ENCODE measurements at regions not wholly inside any gene's neighbourhood (a gene's known extent, or its start where the extent isn't known, plus 50 kb on each side); places are given as distances from the start of the nearest gene placed in this dataset.

DNA sequence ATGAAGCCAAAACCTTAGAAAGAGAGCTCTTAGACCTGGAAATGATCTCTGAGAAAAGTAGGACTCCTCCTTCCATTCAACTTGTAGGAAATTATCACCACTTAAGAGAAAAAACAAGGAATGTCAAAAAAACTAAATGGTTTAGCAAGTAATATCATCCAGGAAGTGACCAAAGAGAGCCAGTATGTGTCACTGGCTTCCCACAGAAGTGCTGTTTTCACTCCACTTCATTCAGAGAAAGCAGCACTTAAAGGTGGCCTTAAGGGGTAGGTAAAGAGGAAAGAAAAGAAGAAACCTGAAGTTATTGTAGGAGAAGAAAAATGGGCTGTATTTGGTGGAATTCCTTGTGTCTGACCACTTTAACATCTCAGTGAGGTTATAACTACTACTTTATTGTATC, 414.4 kb upstream of the ETAA1 start:
- DNase-seq = no peak

DNA sequence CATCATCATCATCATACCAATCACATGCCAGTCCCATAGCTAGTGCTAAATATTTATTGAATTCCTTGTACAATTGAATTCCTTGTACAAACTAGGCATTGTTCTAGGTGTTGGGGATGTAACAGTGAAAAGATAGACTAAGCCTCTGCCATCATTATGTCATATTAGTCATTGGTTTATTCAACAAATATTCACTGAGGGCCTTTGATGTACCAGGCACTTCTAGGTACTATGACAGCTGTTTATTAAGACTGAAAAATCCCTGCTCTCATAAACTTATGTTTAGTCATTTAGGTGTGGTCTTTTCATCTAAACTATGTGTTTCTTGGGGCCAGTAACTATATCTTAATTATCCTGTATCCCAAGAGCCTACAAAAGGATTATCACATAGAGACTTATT, 412.3 kb upstream of the ETAA1 start:
- no peak for DNase-seq

DNA sequence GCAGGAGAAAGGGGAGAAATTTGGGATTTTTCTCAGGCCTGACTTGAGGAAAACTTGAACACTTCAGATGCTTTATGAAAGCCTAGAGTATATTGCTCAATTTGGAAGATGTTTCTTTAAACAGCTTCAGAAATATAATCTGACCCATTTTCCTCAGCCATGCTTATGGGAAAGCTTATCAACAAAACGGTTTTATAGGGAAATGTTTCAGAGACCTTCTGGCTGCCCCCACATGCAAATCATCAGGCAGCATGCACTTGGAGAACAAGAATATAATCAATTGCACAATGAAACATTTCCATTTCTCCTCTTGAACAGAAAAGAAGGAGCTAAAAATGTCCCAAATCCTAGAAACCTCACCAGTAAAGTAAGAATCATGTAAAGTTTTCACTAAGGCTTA, 411.2 kb upstream of the ETAA1 start:
- no peak for DNase-seq

DNA sequence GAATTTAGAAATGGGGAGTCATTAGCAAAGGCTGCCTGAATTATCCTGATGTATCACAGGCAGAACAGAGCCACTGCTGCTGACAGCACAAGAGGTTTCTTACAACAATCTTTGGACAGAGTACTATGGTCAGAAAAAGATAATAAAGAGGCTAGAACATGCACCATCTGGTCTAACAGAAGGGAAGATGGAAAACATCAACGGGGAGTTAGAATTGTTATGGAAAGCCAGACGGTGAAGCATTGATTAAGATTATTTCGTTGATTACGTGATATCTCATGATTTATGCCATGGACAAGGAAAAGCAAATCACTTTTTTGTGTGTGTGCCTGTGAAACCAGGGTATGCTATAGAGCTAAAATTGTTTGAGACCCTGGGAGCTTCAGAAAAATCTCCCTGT, 409.4 kb upstream of the ETAA1 start:
- no peak for DNase-seq

DNA sequence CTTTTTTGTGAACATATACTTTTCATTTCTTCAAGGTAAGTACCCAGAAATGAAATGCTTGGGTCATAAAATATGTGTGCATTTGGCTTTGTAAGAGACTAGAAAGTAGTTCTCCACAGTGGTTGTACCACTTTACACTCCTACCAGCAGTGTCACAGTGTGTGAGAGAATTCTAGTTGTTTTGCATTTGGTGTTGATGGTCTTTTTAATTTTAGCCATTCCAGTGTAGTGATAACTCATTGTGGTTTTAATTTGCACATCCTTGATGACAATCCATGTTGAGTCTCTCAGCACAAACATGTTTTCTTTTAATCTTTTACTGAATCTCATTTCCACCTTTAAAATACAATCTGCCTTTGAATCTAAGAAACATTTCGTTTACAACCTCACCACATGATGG, 402.5 kb upstream of the ETAA1 start:
- no peak for DNase-seq

DNA sequence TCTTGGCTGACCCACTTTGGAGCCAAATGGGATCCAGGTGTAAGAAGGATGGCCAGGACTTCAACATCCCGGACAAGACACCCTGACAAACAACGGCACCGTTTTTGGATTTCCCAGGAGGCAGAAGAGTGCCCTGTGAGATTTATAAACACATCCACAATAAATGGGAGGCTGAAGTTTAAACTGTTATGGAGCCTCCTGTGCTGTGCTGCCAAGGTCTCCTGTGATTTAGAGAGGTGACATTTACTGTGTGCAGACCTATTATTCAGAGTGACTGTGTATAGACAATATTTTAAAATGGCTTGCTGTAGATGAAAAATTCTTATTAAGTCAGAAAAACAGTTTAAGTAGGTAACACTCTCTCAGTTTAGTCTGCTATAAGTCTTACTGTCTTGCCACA, 401.5 kb upstream of the ETAA1 start:
- DNase-seq = no peak

DNA sequence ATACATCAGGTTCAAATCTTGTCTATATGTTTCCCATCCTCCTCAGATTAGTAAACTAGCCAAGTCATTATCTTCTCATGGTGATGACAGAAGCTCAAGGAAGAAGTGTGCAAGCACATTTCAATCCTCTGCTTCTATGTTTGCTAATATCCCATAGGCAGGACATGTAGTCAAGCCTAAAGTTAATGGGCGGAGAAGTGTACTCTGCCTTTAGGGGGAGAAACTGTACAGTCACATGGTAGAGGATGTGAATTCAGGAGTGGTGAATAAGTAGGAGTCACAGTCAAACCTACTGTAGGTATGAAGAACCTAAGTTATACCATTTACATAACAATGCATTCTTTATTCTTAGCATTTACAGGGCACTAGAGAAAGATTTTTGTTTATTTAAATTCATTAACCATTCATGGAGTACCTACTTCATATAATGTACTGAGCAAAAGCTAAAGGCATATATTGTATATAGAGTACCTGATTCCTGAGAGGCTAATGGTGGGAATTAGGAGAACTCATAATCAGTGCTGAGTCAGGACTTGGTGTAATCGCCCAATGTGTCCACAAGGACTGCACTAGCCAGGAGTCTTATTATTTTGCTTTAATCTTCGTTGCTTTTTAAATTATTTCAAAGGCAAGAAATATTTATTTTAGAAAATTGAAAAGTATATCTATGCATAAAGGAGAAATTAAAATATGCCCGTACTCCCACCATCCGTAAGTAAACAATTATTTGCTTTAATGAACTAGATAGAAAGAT, 394.3 kb upstream of the ETAA1 start:
- no peak for DNase-seq

DNA sequence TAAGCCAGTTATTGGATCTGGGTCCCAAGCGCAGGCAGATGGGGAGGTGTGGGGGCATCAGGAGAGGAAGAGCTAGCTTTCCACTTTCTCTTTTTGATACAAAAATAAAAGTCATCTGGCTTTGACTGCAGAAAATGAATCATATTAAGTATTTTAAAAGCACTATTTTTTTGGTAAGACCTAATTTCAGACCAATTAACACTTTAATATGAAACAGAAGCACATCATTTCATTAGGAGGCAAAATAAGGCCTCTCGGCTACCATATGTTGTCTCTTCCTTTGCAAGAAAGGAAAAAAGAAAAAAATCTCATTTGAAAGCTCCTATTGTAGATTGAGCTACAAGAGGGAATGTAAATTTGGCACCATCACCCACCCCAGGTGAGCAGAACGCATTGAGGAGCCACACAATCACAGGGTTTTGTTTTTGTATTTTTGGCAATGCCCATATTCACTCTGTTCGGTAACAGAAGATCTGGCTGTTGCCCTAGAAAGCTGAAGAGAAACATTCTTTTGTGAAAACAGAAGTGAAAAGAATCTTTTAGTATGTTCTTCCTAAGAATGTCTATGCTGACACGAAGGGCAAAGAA, 390.7 kb upstream of the ETAA1 start:
- DNase-seq = no peak

DNA sequence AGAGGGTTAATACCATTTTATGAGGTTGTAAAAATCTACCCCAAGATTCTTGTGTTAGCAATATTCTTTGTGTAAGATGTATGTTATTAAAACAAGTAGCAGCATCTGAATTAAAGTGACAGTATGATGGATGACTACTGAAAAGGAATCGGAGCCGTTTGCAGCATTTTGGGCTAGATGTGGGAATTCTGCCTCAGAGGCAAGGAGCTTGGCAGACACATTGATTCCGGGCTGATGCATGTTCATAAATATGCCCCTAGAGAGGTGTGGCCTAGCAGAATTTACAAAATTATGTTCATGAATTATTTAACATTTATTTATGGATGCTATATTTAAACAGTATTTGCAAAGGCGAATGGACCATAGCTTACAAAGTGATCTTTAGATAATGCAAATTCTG, 389.0 kb upstream of the ETAA1 start:
- no peak for DNase-seq

DNA sequence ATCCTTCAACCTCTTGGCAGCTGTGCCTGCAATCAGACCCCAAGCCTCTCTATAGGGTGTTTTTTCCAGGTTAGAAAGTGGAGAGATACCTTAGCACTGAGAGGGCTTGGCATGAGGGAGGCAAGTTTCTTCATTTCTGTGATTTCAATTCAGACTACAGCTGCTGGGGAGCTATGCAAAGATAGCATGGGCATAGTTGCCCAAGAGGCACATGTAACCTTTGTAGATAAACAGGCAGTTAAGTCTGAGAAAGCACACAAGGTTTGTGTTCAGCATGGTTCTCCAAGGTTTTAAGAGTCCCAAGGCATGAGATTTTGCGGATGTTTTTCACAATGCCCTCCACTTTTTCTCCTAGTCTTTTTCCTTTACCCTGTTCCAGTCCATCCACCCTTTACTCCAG, 385.0 kb upstream of the ETAA1 start:
- no peak for DNase-seq

DNA sequence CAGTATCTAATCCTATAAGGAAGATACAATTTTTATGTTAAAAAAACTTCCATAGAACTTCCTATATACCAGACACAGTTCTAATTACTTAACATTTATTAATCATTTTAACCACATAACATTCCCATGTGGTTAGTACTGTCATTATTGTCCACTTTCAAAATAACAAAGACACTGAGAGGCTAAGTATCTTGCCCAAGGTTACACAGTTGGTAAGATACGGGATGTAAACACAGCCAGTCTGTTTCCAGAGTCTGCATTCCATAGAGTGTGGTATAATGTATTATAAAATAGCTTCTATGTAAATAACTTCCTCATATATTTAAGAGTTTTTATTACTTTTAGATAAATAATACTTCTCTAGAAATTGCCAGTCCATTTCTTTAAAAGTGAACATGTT, 383.3 kb upstream of the ETAA1 start:
- DNase-seq = no peak

DNA sequence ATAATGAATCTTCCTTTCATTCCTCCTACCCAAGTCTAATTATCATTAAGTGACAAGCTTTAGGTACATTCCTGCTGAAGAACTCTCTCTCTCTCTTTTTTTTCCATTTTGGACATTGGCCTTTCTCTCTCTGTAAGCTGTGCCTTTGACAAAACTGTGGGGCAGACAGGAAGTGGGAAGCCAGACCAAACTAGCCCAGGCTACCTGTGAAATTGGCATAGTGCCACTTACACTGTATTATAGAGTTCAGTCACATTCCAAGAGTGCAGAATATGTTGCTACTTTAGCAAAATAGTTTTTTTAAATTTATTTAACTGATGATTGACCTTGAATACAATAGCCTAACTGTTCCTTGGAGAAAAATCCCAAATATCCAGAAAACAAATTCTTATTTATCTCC, 381.5 kb upstream of the ETAA1 start:
- no peak for DNase-seq

DNA sequence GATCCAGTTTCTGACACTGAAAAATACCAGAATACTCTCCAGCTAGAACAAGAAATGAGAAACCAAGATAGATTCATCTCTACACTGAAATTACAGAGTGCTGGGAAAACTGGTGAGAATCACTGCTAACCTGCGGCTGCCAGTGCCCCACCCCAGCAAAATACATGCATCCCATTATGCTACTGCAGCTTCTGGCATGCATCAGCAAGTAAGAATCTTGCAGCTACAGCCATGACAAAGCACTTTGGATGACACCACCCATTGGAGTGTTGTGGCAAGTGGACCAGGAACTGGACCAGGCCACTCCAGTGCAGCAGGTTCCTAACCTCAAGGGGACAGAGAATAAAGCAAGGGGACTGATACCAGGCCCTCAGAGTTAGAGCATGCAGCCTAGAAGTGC, 378.8 kb upstream of the ETAA1 start:
- no peak for DNase-seq

DNA sequence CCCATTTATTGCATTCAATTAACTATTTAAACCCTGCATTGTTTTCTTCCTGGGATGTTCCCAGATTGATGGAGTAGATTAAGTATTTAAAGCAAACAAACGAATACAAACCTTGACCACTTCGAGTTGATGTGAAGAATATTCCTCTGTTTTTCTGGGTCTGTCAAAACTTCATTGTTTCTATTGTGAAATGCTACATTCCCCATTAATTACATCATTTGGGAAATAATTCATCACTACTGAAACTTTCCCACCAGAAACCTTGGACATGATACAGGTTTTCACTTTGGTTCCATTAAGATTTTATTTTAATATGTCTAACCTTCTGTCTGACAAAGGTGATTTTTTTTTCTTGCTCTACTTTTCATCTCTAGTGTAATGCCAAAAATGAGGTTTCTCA, 365.1 kb upstream of the ETAA1 start:
- DNase-seq = no peak

DNA sequence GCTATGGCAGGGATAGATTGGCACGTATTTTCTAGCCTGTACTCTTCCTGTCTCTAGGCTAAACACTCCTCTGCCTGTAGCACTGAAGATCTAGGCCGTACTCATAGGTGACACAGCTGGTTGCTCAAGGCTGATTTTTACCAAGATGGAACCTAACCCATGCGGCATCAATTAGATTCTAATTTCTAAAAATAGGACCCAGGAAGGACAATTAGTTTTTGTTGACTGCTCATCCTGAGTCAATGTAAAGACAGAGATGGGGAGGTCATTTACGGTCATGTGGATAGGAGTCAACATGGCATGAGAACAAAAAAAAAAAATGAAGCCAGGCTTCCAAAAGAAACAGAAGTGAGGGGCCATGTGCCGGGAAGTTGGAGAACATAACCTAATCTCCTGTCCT, 360.7 kb upstream of the ETAA1 start:
- DNase-seq = no peak

DNA sequence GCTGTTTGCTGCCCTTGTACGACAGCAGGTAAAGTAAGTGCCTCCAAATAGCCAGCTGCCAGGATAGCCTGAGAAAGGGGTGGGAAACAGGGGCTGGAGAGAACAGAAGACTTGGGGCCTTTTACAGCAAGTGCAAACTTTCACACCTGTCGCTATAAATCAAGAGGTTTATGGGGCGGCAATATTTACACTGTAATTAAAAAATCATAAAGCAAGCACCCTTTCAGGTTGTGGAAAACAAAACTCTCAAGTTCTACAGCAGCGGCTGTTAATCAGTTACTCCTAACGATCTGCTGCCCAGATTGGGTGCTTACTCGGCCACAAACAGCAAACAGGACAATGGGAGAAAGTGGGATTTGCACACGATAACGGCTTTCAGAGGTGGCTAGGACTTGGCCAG, 359.5 kb upstream of the ETAA1 start:
- DNase-seq = no peak

DNA sequence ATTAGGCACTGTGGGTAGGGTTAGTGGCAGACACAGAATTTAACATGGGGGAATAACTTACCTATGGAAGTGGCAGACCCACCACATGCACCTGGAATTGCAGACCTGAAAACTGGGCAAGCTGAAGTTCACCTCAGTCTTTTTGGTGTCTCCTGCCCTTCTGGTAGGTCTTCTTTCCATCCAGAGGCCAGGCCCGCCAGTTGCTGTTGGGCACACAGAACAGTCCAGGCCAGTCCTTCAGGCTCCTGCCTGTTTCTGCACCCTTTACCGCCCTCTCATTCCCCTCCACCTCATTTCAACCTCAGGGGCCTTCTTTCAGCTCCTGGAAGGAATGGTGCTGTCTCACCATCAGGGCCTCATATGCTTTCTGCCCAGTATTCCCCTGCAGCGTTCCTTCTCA, 358.9 kb upstream of the ETAA1 start:
- DNase-seq = no peak

DNA sequence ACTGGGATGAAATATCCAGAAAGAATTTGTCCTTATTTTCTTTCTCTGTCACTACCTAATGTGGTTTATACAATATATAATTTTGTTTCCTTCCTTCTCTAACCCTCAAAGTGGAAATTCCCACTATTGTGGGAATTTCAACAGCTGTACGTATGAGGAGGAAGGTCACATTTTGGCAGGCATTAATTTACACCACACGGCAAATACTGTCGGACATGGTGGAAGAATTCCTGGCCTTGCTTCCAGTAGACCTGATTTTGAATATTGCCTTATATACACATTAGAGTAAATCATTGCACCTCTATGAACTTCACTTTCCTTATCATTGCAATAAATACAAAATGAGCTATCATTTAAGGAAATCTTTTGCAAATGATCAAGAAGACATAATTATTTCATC, 358.1 kb upstream of the ETAA1 start:
- DNase-seq = no peak

DNA sequence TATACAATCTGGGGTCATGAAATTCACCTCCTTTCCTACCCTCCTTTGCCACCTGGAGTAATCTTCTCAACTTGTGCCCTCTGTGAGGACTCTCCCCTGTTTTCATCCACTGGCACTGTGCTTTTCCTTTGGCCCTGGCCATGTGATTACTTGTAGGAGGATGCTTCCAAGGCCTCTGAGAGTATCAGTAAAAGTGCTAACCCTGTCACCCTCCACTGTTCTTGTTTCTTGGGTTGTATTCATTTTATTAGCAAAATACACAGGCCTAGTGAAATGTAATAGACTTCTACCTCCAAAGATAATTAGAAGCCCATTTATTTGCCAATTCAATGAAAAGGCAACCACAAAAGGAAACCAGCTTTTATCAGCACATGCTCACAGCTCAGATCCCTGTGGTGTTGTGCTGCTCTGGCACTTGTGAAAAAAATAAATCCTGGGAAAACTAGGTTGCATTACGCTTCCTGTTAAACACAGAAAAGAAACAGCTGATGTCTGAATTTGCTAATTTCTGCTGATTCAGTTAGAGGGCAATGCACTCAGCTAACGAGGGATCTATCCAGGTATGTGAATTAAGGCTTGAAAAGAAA, 357.5 kb upstream of the ETAA1 start:
- no peak for DNase-seq

DNA sequence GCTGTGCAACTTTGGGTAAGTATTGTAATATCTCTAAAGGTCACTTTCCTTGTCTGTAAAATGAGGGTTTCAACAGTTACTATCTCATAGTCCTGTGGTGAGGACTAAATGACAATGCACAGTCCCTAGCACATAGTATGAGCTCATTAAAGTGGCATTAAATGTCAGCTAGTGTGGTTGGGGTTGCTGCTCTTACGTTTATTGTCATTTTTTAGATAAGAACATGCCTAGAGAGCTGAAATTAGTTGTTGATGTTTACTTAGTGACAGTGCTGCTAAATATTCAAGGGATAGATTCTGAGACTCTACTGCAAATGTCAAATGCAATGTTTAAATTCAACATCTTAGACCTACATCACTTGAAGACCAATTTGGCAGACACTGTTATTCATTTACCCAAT, 356.1 kb upstream of the ETAA1 start:
- no peak for DNase-seq

DNA sequence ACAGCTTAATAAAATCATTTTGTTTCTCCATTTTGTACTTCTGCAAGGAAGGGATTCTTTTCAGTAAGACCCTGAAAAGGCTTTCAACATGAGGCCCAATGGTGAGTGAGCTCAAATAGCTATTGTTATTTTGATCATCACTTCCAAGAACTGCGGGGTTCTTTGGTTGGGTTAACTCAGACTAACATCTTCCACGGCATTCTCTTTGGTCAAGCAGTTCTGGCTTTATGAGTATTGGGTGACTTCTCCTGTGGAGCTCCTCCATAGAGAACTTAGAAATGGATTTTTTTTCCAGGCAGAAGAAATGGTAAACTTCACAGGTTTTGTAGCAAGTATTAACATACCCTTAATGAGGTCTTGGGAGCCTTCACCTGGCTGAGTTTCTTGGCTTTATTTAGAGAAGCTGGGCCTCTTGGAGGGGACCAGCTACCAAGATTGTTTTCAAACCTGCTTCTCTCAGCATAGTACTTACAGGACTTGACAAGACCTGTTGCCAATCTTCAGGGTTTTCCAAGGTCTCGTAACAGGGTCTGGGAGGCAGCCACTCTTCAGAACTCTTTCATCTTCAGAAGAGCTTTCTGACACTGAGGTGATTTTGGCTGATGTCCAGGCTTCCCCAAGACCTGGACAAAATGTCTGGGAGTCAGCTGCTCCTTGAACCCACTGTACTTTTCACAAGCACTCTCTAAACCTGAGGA, 353.2 kb upstream of the ETAA1 start:
- DNase-seq = no peak

DNA sequence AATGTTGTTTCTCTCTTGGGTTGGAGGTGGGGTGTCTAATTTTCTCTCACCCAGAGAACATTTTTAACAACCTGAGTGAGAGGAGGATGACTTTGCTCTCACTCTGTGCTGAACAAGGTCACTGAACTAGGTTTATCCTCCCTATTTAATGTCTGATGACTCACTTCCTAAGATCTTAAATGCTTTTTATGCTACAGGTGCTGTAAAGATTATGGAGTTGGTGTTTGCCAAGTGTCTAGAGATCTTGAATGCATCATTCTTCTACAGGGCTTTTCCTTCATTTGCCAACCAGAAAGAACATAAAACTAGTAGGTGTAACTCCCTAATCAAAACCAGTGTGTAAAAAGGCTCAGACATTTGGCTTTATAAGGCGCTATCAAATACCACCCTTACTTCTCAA, 350.5 kb upstream of the ETAA1 start:
- DNase-seq = no peak

DNA sequence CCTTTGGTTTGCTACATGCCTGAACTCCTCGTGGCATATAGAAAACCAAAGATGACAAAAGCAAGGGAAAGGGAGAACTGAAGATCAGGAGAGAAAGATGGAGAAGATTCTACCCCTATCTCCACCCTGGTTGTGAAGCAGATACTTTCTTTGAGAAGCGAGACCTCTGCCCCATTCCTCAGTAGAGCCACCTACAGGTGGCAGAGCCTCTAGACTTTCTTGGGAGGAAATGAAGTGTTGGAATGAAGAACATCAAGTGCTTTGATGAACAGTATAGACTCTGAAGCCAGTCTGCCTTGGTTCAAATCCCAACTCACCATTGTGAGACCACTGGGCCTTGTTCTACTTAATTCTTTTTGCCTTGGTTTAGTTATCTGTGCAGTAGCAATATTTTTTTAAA, 348.8 kb upstream of the ETAA1 start:
- no peak for DNase-seq

DNA sequence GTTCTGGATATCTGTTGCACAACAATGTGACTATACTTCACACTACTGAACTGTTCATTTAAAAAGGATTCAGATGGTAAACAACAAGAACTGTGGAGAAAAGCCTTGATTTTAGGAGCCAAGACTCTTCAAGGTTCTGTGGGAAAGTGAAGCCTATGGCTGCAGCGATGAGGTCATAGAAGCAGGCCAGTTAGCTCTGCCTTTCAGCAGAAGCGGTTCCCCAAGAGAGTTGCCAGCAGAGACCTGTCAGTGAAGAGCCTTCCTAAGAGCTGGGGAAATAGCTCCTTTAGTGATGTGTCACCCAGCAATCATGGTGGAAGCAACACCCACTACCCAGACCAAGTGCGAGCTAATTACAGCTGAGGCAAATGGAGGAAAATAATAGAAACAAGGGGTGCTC, 346.5 kb upstream of the ETAA1 start:
- no peak for DNase-seq
